ENCODE measurements at regions not wholly inside any gene's neighbourhood (a gene's known extent, or its start where the extent isn't known, plus 50 kb on each side); places are given as distances from the start of the nearest gene placed in this dataset.

DNA sequence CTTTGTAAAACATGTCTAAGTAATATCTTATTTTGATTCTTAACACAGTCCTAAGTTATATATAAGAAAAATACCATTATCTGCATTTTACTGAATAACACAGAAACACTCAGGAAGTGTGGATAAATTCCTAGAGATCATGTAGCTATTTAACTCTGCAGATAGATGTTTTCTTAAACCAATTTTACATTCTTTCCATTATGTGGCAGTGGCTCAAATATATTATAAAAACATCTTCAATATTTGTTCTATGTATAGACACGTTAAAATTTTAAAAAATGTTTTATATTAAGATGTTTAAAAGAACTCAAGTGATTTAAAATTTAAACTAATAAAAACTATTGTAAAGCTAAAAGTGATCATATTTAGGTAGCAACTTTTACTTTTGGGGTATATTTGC, 683.8 kb downstream of the DIPK2A start:
- Histone ChIP-seq H3K4me1 (ENCODE audit: control insufficient read depth in 1 of 2, low read depth in 2 of 2) (no peaks in the 10 kb centered on the region), H3K27ac (no peak overlapping the region), H3K4me3 (no peak overlapping the region), H3K27me3 (replicated peaks; ENCODE audit: insufficient read depth) (no peaks in the 10 kb centered on the region), H3K9me3 (no peaks in the 10 kb centered on the region), H3K36me3 (no peaks in the 10 kb centered on the region)
- DNase-seq (ENCODE audit: low spot score) (no peak), ATAC-seq (ENCODE audit: insufficient number of reproducible peaks, low FRiP score, low read depth) (no peak)
- TF ChIP-seq, protein P1, sequence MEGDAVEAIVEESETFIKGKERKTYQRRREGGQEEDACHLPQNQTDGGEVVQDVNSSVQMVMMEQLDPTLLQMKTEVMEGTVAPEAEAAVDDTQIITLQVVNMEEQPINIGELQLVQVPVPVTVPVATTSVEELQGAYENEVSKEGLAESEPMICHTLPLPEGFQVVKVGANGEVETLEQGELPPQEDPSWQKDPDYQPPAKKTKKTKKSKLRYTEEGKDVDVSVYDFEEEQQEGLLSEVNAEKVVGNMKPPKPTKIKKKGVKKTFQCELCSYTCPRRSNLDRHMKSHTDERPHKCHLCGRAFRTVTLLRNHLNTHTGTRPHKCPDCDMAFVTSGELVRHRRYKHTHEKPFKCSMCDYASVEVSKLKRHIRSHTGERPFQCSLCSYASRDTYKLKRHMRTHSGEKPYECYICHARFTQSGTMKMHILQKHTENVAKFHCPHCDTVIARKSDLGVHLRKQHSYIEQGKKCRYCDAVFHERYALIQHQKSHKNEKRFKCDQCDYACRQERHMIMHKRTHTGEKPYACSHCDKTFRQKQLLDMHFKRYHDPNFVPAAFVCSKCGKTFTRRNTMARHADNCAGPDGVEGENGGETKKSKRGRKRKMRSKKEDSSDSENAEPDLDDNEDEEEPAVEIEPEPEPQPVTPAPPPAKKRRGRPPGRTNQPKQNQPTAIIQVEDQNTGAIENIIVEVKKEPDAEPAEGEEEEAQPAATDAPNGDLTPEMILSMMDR (IDR thresholded peaks at IDR 0.05): no peak

DNA sequence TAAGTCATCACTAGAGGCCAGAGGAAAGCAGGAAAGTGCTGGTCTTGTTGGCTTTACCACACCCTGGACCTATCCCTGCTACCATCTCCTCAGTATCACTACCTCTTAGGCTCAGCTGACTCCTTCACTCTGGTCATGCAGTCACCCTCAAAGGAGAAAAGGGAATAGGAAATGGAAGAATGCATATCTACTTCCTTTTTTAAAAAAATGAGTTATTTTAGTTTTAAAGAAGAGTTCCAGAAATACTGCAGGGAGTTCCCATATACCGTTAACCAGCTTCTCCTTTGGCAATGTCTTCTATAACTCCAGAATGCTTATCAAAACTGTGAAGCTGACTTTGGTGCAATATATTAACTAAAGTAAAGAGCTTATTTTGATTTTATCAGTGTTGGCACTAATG, 688.6 kb downstream of the DIPK2A start:
- TF ChIP-seq, protein P1 (IDR thresholded peaks at IDR 0.05): no peak
- no peak overlapping the region for H3K27ac ChIP-seq
- H3K27me3 ChIP-seq (replicated peaks; ENCODE audit: insufficient read depth): no peaks in the 10 kb centered on the region
- no peak overlapping the region for H3K4me3 ChIP-seq
- H3K36me3 ChIP-seq: no peaks in the 10 kb centered on the region
- DNase-seq (ENCODE audit: low spot score) (no peak), ATAC-seq (ENCODE audit: insufficient number of reproducible peaks, low FRiP score, low read depth) (no peak)
- H3K4me1 ChIP-seq (ENCODE audit: control insufficient read depth in 1 of 2, low read depth in 2 of 2): no peaks in the 10 kb centered on the region
- no peaks in the 10 kb centered on the region for H3K9me3 ChIP-seq

DNA sequence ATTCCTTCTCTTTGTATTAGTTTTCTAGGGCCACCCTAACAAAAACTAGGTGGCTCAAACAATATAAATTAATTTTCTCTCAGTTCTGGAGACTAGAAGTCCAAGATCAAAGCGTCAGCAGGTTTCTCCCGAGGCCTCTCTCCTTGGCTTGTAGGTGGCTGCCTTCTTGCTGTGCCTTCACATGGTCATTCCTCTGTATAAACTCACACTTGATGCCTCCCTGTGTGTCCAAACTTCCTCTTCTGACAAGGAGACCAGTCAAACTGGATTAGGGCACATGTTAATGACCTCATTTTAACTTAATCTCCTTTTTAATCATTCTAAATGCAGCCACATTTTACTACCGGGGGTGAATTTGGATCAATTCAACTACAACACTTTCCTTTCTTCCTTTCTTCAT, 691.1 kb downstream of the DIPK2A start:
- Histone ChIP-seq H3K9me3 (no peaks in the 10 kb centered on the region), H3K27me3 (replicated peaks; ENCODE audit: insufficient read depth) (no peaks in the 10 kb centered on the region), H3K36me3 (no peaks in the 10 kb centered on the region), H3K4me1 (ENCODE audit: control insufficient read depth in 1 of 2, low read depth in 2 of 2) (peaks cover 0 to 4% of the 10 kb centered on the region in 2 donors), H3K4me3 (no peak overlapping the region), H3K27ac (no peak overlapping the region)
- TF ChIP-seq, protein P1 (IDR thresholded peaks at IDR 0.05): no peak
- ATAC-seq (ENCODE audit: insufficient number of reproducible peaks, low FRiP score, low read depth): no peak
- no peak for DNase-seq (ENCODE audit: low spot score)

DNA sequence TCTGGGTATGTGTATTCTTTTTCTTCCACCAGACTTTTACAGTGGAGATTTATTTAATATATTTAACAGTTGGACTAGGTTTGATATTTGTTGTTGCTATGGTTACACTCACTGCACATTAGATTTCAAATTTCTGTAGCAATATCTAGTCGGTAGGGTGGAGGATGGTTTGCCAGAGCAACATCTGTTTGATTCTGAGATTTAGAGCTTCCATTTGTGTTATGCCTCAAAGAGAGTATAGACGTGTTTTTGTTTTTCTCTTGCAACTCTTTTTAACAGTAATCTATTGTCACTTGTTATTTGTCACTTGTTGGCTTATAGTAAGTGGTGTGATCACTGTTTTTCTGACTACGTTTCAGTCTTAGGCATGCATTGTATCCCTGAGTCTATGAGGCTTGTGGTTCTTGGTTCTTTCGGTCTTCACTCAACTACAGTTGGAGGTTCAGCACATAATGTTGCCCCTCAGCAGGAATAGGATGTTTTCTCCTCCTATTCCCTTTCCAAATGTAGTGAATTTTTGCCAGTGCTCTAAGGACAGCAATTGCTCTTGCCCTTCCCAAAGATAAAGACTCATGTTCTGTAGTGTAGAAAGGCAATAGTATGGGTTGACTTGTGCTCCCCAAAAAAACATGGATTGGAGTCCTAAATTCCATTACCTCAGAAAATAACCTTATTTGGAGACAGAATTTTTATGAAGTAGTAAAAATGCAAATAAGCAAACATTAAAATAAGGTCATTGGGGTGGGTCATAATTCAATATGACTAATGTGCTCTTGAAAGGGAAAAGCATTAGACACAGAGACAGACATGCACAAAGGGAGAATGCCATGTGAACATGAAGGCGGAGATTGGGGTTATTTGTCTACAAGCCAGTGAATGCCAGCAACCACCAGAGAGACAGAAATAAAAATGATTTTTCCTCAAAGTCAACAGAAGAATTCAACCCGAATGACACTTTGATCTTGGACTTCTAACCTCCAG, 692.1 kb downstream of the DIPK2A start:
- DNase-seq (ENCODE audit: low spot score) (no peak), ATAC-seq (ENCODE audit: insufficient number of reproducible peaks, low FRiP score, low read depth) (no peak)
- Histone ChIP-seq H3K9me3 (no peaks in the 10 kb centered on the region), H3K27me3 (replicated peaks; ENCODE audit: insufficient read depth) (no peaks in the 10 kb centered on the region), H3K27ac (no peak overlapping the region), H3K4me1 (ENCODE audit: control insufficient read depth in 1 of 2, low read depth in 2 of 2) (peaks cover 0 to 4% of the 10 kb centered on the region in 2 donors), H3K4me3 (no peak overlapping the region), H3K36me3 (no peaks in the 10 kb centered on the region)
- TF ChIP-seq, protein P1 (IDR thresholded peaks at IDR 0.05): no peak

DNA sequence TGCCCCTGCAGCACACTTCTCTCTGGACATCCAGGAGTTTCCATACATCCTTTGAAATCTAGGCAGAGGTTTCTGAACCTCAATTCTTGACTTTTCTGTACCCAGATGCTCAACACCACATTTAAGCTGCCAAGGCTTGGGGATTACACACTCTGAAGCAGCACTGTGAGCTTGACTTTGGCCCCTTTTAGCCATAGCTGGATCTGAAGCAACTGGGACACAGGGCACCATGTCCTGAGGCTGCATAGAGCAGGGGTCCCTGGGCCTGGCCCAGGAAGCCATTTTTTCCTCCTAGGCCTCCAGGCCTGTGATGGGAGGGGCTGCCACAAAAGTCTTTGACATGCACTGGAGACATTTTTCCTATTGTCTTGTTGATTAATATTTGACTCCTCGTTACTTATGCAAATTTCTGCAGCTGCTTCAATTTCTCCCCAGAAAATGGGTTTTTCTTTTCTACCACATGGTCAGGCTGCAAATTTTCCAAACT, 694.0 kb downstream of the DIPK2A start:
- no peak overlapping the region for H3K27ac ChIP-seq
- no peak for ATAC-seq (ENCODE audit: insufficient number of reproducible peaks, low FRiP score, low read depth)
- TF ChIP-seq, protein P1 (IDR thresholded peaks at IDR 0.05): no peak
- no peak for DNase-seq (ENCODE audit: low spot score)
- H3K9me3 ChIP-seq: no peaks in the 10 kb centered on the region
- H3K27me3 ChIP-seq (replicated peaks; ENCODE audit: insufficient read depth): no peaks in the 10 kb centered on the region
- no peak overlapping the region for H3K4me3 ChIP-seq
- peaks cover 0 to 4% of the 10 kb centered on the region in 2 donors for H3K4me1 ChIP-seq (ENCODE audit: control insufficient read depth in 1 of 2, low read depth in 2 of 2)
- H3K36me3 ChIP-seq: no peaks in the 10 kb centered on the region
